Loucy (cell line): ENCODE measurements at regions not wholly inside any gene's neighbourhood (a gene's known extent, or its start where the extent isn't known, plus 50 kb on each side); places are given as distances from the start of the nearest gene placed in this dataset.

Experiments
- H2AFZ ChIP-seq: fragments of 200-600 bp; sonication (generic); 2 replicates; pipeline ENCODE4 v1.6.0; 2016; ENCODE audit warnings: antibody characterized with exemption, mild to moderate bottlenecking, low read length, moderate library complexity
- H3F3A ChIP-seq: fragments of 200-600 bp; 2 replicates; pipeline ENCODE4 v1.6.0; 2016; ENCODE audit warnings: antibody characterized with exemption, low read depth, mild to moderate bottlenecking
- H3K27me3 ChIP-seq: fragments of 200-600 bp; sonication (generic); 2 replicates; pipeline ENCODE4 v1.6.1; 2014; ENCODE audit warnings: low read length, mild to moderate bottlenecking; ENCODE audit not compliant: insufficient read depth, poor library complexity, severe bottlenecking
- H3K36me3 ChIP-seq: fragments of 200-600 bp; sonication (generic); 2 replicates; pipeline ENCODE4 v1.6.1; 2016; ENCODE audit warnings: low read length; ENCODE audit not compliant: insufficient read depth
- H3K4me1 ChIP-seq: fragments of 200-600 bp; sonication (generic); 2 replicates; pipeline ENCODE4 v1.5.1; 2014; ENCODE audit warnings: low read length, mild to moderate bottlenecking; ENCODE audit not compliant: insufficient read depth, poor library complexity, severe bottlenecking
- H3K4me2 ChIP-seq: fragments of 200-600 bp; sonication (generic); 2 replicates; pipeline ENCODE4 v1.6.0; 2014; ENCODE audit warnings: antibody characterized with exemption, low read length, low read depth, mild to moderate bottlenecking; ENCODE audit not compliant: poor library complexity, severe bottlenecking
- H3K4me3 ChIP-seq: fragments of 200-600 bp; sonication (generic); 2 replicates; pipeline ENCODE4 v1.5.1; 2014; ENCODE audit warnings: low read length, mild to moderate bottlenecking, mixed read lengths; ENCODE audit not compliant: poor library complexity, severe bottlenecking
- H3K79me2 ChIP-seq: fragments of 200-600 bp; sonication (generic); 2 replicates; pipeline ENCODE4 v1.6.1; 2014; ENCODE audit warnings: low read length; ENCODE audit not compliant: insufficient read depth
- H3K9ac ChIP-seq: fragments of 200-600 bp; sonication (generic); 2 replicates; pipeline ENCODE4 v1.6.0; 2014; ENCODE audit warnings: mild to moderate bottlenecking, low read depth, low read length, moderate library complexity; ENCODE audit not compliant: poor library complexity, severe bottlenecking
- H3K9me2 ChIP-seq: fragments of 200-600 bp; sonication (generic); replicated peaks from 2 replicates; pipeline ENCODE4 v1.6.1; 2016; ENCODE audit warnings: low read depth, low read length, mixed read lengths
- H3K9me3 ChIP-seq: fragments of 200-600 bp; sonication (generic); 2 replicates; pipeline ENCODE4 v1.6.1; 2014; ENCODE audit warnings: mild to moderate bottlenecking, antibody characterized with exemption, low read length, low read depth; ENCODE audit not compliant: insufficient read depth
- H4K20me1 ChIP-seq: fragments of 200-600 bp; sonication (generic); 2 replicates; pipeline ENCODE4 v1.6.0; 2014; ENCODE audit warnings: antibody characterized with exemption, low read length, mild to moderate bottlenecking; ENCODE audit not compliant: insufficient read depth, poor library complexity, severe bottlenecking
- EZH2phosphoT487 ChIP-seq: fragments of 200-600 bp; IDR thresholded peaks from 2 replicates; pipeline ENCODE4 v1.6.1; 2018; ENCODE audit warnings: antibody characterized with exemption, mild to moderate bottlenecking, moderate library complexity, borderline replicate concordance
- TF ChIP-seq, protein P1 (sequence below): fragments of 200-600 bp; sonication (generic); conservative IDR thresholded peaks from 2 replicates; pipeline ENCODE4 v1.5.1; 2014; ENCODE audit warnings: mild to moderate bottlenecking, antibody characterized with exemption, low read length

DNA sequence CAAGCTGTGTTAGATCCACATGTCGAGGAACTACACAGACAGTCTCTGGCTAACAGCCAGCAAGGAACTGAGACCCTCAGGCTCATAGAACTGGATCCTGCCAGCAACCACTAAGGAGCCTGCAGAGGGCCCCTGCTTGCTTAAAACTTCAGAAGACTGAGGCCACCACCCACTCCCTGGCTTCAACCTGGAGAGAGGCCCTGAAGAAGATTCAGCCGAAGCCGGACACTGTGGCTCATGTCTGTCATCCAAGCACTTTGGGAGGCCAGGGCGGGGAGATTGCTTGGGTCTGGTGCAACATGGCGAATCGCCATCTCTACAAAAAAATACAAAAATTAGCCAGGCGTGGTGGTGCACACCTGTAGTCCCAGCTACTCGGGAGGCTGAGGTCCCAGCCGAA is 92.6 kb upstream of the TMPRSS2 start:
- H3K9me2 ChIP-seq, result no peaks in the 10 kb centered on the region
- no peaks in the 10 kb centered on the region for H4K20me1 ChIP-seq
- no peak overlapping the region for H3K4me3 ChIP-seq
- H3K27me3 ChIP-seq, result no peaks in the 10 kb centered on the region
- peaks cover 13% of the 10 kb centered on the region for H3K4me1 ChIP-seq
- H3K4me2 ChIP-seq, result no peak overlapping the region
- no peaks in the 10 kb centered on the region for H3K9me3 ChIP-seq
- no peaks in the 10 kb centered on the region for H3F3A ChIP-seq
- no peaks in the 10 kb centered on the region for H3K36me3 ChIP-seq
- no peak overlapping the region for H2AFZ ChIP-seq
- no peak overlapping the region for H3K9ac ChIP-seq
- no peaks in the 10 kb centered on the region for H3K79me2 ChIP-seq
- TF ChIP-seq, protein P1, sequence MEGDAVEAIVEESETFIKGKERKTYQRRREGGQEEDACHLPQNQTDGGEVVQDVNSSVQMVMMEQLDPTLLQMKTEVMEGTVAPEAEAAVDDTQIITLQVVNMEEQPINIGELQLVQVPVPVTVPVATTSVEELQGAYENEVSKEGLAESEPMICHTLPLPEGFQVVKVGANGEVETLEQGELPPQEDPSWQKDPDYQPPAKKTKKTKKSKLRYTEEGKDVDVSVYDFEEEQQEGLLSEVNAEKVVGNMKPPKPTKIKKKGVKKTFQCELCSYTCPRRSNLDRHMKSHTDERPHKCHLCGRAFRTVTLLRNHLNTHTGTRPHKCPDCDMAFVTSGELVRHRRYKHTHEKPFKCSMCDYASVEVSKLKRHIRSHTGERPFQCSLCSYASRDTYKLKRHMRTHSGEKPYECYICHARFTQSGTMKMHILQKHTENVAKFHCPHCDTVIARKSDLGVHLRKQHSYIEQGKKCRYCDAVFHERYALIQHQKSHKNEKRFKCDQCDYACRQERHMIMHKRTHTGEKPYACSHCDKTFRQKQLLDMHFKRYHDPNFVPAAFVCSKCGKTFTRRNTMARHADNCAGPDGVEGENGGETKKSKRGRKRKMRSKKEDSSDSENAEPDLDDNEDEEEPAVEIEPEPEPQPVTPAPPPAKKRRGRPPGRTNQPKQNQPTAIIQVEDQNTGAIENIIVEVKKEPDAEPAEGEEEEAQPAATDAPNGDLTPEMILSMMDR, result no peak
- no peak for TF ChIP-seq EZH2phosphoT487

DNA sequence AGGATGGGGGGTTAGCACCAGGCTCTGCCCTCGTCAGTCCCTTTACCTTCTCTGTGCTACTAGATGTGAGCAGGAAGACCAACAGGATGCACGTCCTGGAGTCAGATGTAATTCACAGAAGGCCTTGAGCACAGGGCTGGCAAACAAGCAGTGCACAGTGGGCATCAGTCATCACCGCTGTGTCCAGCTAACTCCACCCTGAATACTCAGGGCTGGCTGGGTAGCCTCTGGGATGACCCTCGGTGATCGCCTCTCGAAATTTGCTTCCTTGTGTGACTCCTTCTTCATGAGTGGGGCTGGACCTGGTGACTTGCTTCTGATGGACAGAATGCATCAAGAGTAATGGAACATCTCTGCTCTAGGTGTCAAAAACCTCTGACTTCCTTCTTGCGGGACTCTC is 92.2 kb upstream of the TMPRSS2 start:
- Histone ChIP-seq H2AFZ (no peak overlapping the region), H4K20me1 (no peaks in the 10 kb centered on the region), H3K36me3 (no peaks in the 10 kb centered on the region), H3K4me3 (no peak overlapping the region), H3K79me2 (no peaks in the 10 kb centered on the region), H3K4me2 (no peak overlapping the region), H3K27me3 (no peaks in the 10 kb centered on the region), H3K9ac (no peak overlapping the region), H3K4me1 (peaks cover 13% of the 10 kb centered on the region), H3F3A (no peaks in the 10 kb centered on the region), H3K9me2 (no peaks in the 10 kb centered on the region), H3K9me3 (no peaks in the 10 kb centered on the region)
- TF ChIP-seq, protein P1, result no peak
- TF ChIP-seq EZH2phosphoT487, result no peak

DNA sequence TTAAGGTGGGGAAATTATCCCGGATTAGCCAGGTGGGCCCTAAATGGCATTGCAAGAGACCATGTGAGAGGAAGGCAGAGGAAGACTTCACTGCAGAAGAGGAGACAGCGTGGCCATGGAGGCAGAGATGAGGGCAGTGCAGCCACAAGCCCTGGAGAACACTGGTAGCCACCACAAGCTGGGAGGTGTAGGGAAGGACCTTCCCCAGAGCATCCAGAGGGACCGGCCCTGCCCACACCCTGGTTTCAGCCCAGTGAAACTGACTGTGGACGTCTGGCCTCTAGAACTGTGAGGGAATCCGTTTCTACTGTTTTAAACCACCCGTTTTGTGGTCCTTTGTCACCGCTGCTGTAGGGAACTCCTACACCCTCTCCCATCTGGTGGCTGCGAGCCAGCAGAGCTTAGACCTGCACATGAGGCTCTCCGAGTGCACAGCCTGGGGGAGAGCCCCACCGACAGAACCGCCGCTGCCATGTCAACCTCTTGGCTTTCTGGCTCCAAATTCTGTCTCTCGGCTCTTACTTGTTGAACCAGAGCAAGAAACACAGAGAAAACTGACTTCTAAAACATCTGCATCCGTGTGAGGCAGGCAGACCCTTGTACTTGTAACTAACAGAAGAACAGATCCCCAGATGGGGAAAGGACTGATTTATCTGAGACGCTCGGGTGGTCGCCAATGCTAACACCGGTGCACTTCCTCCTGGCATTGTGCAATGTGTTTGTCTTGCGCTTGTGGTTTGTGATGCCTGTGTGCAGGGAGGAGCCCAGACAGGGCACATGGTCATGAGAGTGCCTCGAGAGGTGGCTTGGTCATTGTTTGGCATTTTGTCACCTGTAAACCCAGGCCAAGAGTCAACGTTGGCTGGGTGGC is 90.8 kb upstream of the TMPRSS2 start:
- H3K4me1 ChIP-seq, result peaks cover 13% of the 10 kb centered on the region
- no peak overlapping the region for H3K4me3 ChIP-seq
- H2AFZ ChIP-seq, result no peak overlapping the region
- no peaks in the 10 kb centered on the region for H3F3A ChIP-seq
- H3K9me2 ChIP-seq, result no peaks in the 10 kb centered on the region
- no peaks in the 10 kb centered on the region for H4K20me1 ChIP-seq
- H3K79me2 ChIP-seq, result no peaks in the 10 kb centered on the region
- no peak overlapping the region for H3K9ac ChIP-seq
- H3K27me3 ChIP-seq, result no peaks in the 10 kb centered on the region
- TF ChIP-seq, protein P1, result no peak
- no peak for TF ChIP-seq EZH2phosphoT487
- H3K4me2 ChIP-seq, result no peak overlapping the region
- H3K9me3 ChIP-seq, result no peaks in the 10 kb centered on the region
- H3K36me3 ChIP-seq, result no peaks in the 10 kb centered on the region
